Body of pancreas (tissue), 4 donors: ENCODE measurements at regions not wholly inside any gene's neighbourhood (a gene's known extent, or its start where the extent isn't known, plus 50 kb on each side); places are given as distances from the start of the nearest gene placed in this dataset.

ENCODE experiments used
- POLR2A ChIP-seq, 3 donors: fragments of 450-650 bp; IDR thresholded peaks; one replicate each; pipeline ENCODE4 v1.6.1; 2016; ENCODE audit warnings: antibody characterized with exemption in 3 of 3, mild to moderate bottlenecking in 2 of 3
- TF ChIP-seq, protein P1 (sequence below), 7 experiments: fragments of 450-650 bp in 4 of 7; fragments of 200-600 bp in 3 of 7; sonication (generic) in 3 of 7; IDR thresholded peaks; one replicate each; pipeline ENCODE4 v1.5.1; 2016 to 2019; ENCODE audit warnings: antibody characterized with exemption in 7 of 7

DNA sequence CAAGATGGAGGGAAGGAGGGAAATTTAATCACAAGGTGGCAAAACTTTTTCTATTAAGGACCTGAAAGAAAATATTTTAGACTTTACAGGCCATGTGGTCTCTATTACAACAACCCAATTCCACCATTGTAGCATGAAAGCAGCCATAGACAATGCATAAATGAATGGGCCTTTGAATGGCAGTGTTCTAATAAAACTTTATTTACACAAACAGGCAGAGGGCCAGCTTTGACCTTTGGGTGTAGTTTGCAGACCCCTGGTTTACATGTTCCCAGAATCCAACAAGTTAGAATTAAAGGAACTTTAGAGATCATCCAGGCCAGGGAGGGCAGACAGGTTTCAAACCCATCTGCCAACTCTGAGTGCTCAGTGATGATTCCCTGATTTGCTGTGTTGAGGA is 95.2 kb downstream of the BANF2 start:
- no peak for TF ChIP-seq POLR2A (IDR thresholded peaks at IDR 0.05)
- TF ChIP-seq, protein P1, sequence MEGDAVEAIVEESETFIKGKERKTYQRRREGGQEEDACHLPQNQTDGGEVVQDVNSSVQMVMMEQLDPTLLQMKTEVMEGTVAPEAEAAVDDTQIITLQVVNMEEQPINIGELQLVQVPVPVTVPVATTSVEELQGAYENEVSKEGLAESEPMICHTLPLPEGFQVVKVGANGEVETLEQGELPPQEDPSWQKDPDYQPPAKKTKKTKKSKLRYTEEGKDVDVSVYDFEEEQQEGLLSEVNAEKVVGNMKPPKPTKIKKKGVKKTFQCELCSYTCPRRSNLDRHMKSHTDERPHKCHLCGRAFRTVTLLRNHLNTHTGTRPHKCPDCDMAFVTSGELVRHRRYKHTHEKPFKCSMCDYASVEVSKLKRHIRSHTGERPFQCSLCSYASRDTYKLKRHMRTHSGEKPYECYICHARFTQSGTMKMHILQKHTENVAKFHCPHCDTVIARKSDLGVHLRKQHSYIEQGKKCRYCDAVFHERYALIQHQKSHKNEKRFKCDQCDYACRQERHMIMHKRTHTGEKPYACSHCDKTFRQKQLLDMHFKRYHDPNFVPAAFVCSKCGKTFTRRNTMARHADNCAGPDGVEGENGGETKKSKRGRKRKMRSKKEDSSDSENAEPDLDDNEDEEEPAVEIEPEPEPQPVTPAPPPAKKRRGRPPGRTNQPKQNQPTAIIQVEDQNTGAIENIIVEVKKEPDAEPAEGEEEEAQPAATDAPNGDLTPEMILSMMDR (IDR thresholded peaks at IDR 0.05) = no peak
